ENCODE measurements at regions not wholly inside any gene's neighbourhood (a gene's known extent, or its start where the extent isn't known, plus 50 kb on each side); places are given as distances from the start of the nearest gene placed in this dataset.

- H3K4me3 ChIP-seq (ENCODE audit: low read depth, low read length), result no peak overlapping the region
- H3K36me3 ChIP-seq (ENCODE audit: control insufficient read depth, insufficient read depth, low read length), result no peaks in the 10 kb centered on the region
- H3K27me3 ChIP-seq (ENCODE audit: control insufficient read depth, insufficient read depth, low read length), result peaks cover 44% of the 10 kb centered on the region
- H3K27ac ChIP-seq (ENCODE audit: low read depth, low read length), result no peak overlapping the region
- H3K9me3 ChIP-seq (ENCODE audit: control insufficient read depth, insufficient read depth, low read depth, low read length), result no peaks in the 10 kb centered on the region
- H3K9ac ChIP-seq (ENCODE audit: low read length), result no peak overlapping the region
- H3K4me1 ChIP-seq (ENCODE audit: control insufficient read depth, insufficient read depth, low read length), result no peaks in the 10 kb centered on the region
Observed at GRCh38 chr12:77328326-77328725, 263.0 kb upstream of the E2F7 start.

- Histone ChIP-seq H3K27ac (ENCODE audit: low read depth, low read length) (no peak overlapping the region), H3K9ac (ENCODE audit: low read length) (no peak overlapping the region), H3K9me3 (ENCODE audit: control insufficient read depth, insufficient read depth, low read depth, low read length) (no peaks in the 10 kb centered on the region), H3K4me1 (ENCODE audit: control insufficient read depth, insufficient read depth, low read length) (0 out of 2 replicates have a peak, but pooled peaks cover under 1% of the 10 kb centered on the region), H3K4me3 (ENCODE audit: low read depth, low read length) (peak overlapping the region; percentile 70), H3K27me3 (ENCODE audit: control insufficient read depth, insufficient read depth, low read length) (peaks cover 48% of the 10 kb centered on the region), H3K36me3 (ENCODE audit: control insufficient read depth, insufficient read depth, low read length) (no peaks in the 10 kb centered on the region)
Observed at GRCh38 chr12:77325511-77326236, 260.3 kb upstream of the E2F7 start.

GRCh38 chr12:77324763-77325468 is 259.5 kb upstream of the E2F7 start:
- Histone ChIP-seq H3K9ac (ENCODE audit: low read length) (peak overlapping the region; percentile 66), H3K4me3 (ENCODE audit: low read depth, low read length) (peak overlapping the region; percentile 70), H3K27ac (ENCODE audit: low read depth, low read length) (no peak overlapping the region), H3K9me3 (ENCODE audit: control insufficient read depth, insufficient read depth, low read depth, low read length) (no peaks in the 10 kb centered on the region), H3K27me3 (ENCODE audit: control insufficient read depth, insufficient read depth, low read length) (peaks cover 48% of the 10 kb centered on the region), H3K4me1 (ENCODE audit: control insufficient read depth, insufficient read depth, low read length) (peaks cover 8% of the 10 kb centered on the region; the same call in 1 of the 2 replicates), H3K36me3 (ENCODE audit: control insufficient read depth, insufficient read depth, low read length) (no peaks in the 10 kb centered on the region)

- H3K9me3 ChIP-seq (ENCODE audit: control insufficient read depth, insufficient read depth, low read depth, low read length), result no peaks in the 10 kb centered on the region
- H3K36me3 ChIP-seq (ENCODE audit: control insufficient read depth, insufficient read depth, low read length), result no peaks in the 10 kb centered on the region
- no peak overlapping the region for H3K27ac ChIP-seq (ENCODE audit: low read depth, low read length)
- peaks cover 11% of the 10 kb centered on the region; the same call in 1 of the 2 replicates for H3K4me1 ChIP-seq (ENCODE audit: control insufficient read depth, insufficient read depth, low read length)
- H3K9ac ChIP-seq (ENCODE audit: low read length), result peak overlapping the region; percentile 66
- H3K27me3 ChIP-seq (ENCODE audit: control insufficient read depth, insufficient read depth, low read length), result peaks cover 48% of the 10 kb centered on the region
- H3K4me3 ChIP-seq (ENCODE audit: low read depth, low read length), result peak overlapping the region; percentile 70
Observed at GRCh38 chr12:77324416-77324762, 259.0 kb upstream of the E2F7 start.

GRCh38 chr12:77323788-77324415 is 258.5 kb upstream of the E2F7 start:
- H3K4me3 ChIP-seq (ENCODE audit: low read depth, low read length), result no peak overlapping the region
- H3K27me3 ChIP-seq (ENCODE audit: control insufficient read depth, insufficient read depth, low read length), result peaks cover 48% of the 10 kb centered on the region
- H3K27ac ChIP-seq (ENCODE audit: low read depth, low read length), result no peak overlapping the region
- H3K9ac ChIP-seq (ENCODE audit: low read length), result no peak overlapping the region
- no peaks in the 10 kb centered on the region for H3K9me3 ChIP-seq (ENCODE audit: control insufficient read depth, insufficient read depth, low read depth, low read length)
- H3K4me1 ChIP-seq (ENCODE audit: control insufficient read depth, insufficient read depth, low read length), result peaks cover 16% of the 10 kb centered on the region
- H3K36me3 ChIP-seq (ENCODE audit: control insufficient read depth, insufficient read depth, low read length), result no peaks in the 10 kb centered on the region

- Histone ChIP-seq H3K27me3 (ENCODE audit: control insufficient read depth, insufficient read depth, low read length) (peaks cover 12% of the 10 kb centered on the region), H3K27ac (ENCODE audit: low read depth, low read length) (no peak overlapping the region), H3K4me3 (ENCODE audit: low read depth, low read length) (no peak overlapping the region), H3K9me3 (ENCODE audit: control insufficient read depth, insufficient read depth, low read depth, low read length) (no peaks in the 10 kb centered on the region), H3K36me3 (ENCODE audit: control insufficient read depth, insufficient read depth, low read length) (no peaks in the 10 kb centered on the region), H3K4me1 (ENCODE audit: control insufficient read depth, insufficient read depth, low read length) (peaks cover 21% of the 10 kb centered on the region), H3K9ac (ENCODE audit: low read length) (no peak overlapping the region)
Observed at GRCh38 chr12:77319166-77319565, 253.8 kb upstream of the E2F7 start.

GRCh38 chr12:77315407-77315806 is 250.0 kb upstream of the E2F7 start:
- H3K9ac ChIP-seq (ENCODE audit: low read length), result no peak overlapping the region
- H3K4me3 ChIP-seq (ENCODE audit: low read depth, low read length), result no peak overlapping the region
- no peak overlapping the region for H3K27ac ChIP-seq (ENCODE audit: low read depth, low read length)
- no peaks in the 10 kb centered on the region for H3K27me3 ChIP-seq (ENCODE audit: control insufficient read depth, insufficient read depth, low read length)
- no peaks in the 10 kb centered on the region for H3K9me3 ChIP-seq (ENCODE audit: control insufficient read depth, insufficient read depth, low read depth, low read length)
- no peaks in the 10 kb centered on the region for H3K36me3 ChIP-seq (ENCODE audit: control insufficient read depth, insufficient read depth, low read length)
- H3K4me1 ChIP-seq (ENCODE audit: control insufficient read depth, insufficient read depth, low read length), result peaks cover 24% of the 10 kb centered on the region

GRCh38 chr12:77314378-77315052 is 249.1 kb upstream of the E2F7 start:
- Histone ChIP-seq H3K4me3 (ENCODE audit: low read depth, low read length) (no peak overlapping the region), H3K36me3 (ENCODE audit: control insufficient read depth, insufficient read depth, low read length) (no peaks in the 10 kb centered on the region), H3K9ac (ENCODE audit: low read length) (no peak overlapping the region), H3K27ac (ENCODE audit: low read depth, low read length) (no peak overlapping the region), H3K4me1 (ENCODE audit: control insufficient read depth, insufficient read depth, low read length) (peaks cover 18% of the 10 kb centered on the region), H3K27me3 (ENCODE audit: control insufficient read depth, insufficient read depth, low read length) (no peaks in the 10 kb centered on the region), H3K9me3 (ENCODE audit: control insufficient read depth, insufficient read depth, low read depth, low read length) (no peaks in the 10 kb centered on the region)

GRCh38 chr12:77308056-77308455 is 242.7 kb upstream of the E2F7 start:
- no peaks in the 10 kb centered on the region for H3K27me3 ChIP-seq (ENCODE audit: control insufficient read depth, insufficient read depth, low read length)
- no peaks in the 10 kb centered on the region for H3K9me3 ChIP-seq (ENCODE audit: control insufficient read depth, insufficient read depth, low read depth, low read length)
- H3K4me1 ChIP-seq (ENCODE audit: control insufficient read depth, insufficient read depth, low read length), result peaks cover 1% of the 10 kb centered on the region; the same call in 1 of the 2 replicates
- no peak overlapping the region for H3K9ac ChIP-seq (ENCODE audit: low read length)
- no peak overlapping the region for H3K4me3 ChIP-seq (ENCODE audit: low read depth, low read length)
- H3K36me3 ChIP-seq (ENCODE audit: control insufficient read depth, insufficient read depth, low read length), result no peaks in the 10 kb centered on the region
- no peak overlapping the region for H3K27ac ChIP-seq (ENCODE audit: low read depth, low read length)

- no peaks in the 10 kb centered on the region for H3K27me3 ChIP-seq (ENCODE audit: control insufficient read depth, insufficient read depth, low read length)
- H3K36me3 ChIP-seq (ENCODE audit: control insufficient read depth, insufficient read depth, low read length), result no peaks in the 10 kb centered on the region
- H3K9ac ChIP-seq (ENCODE audit: low read length), result no peak overlapping the region
- no peaks in the 10 kb centered on the region for H3K9me3 ChIP-seq (ENCODE audit: control insufficient read depth, insufficient read depth, low read depth, low read length)
- H3K27ac ChIP-seq (ENCODE audit: low read depth, low read length), result no peak overlapping the region
- H3K4me1 ChIP-seq (ENCODE audit: control insufficient read depth, insufficient read depth, low read length), result no peaks in the 10 kb centered on the region
- H3K4me3 ChIP-seq (ENCODE audit: low read depth, low read length), result no peak overlapping the region
Observed at GRCh38 chr12:77300811-77301210, 235.4 kb upstream of the E2F7 start.

Data from HUES6 (cell line).